ENCODE measurements at regions not wholly inside any gene's neighbourhood (a gene's known extent, or its start where the extent isn't known, plus 50 kb on each side); places are given as distances from the start of the nearest gene placed in this dataset.

- no peaks in the 10 kb centered on the region for H3K27me3 ChIP-seq (ENCODE audit: insufficient read depth, low read length)
- H3K27ac ChIP-seq (ENCODE audit: low read depth, low read length) = no peak overlapping the region
- TF ChIP-seq, protein P1, sequence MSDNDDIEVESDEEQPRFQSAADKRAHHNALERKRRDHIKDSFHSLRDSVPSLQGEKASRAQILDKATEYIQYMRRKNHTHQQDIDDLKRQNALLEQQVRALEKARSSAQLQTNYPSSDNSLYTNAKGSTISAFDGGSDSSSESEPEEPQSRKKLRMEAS (IDR thresholded peaks at IDR 0.05) = no peak
- TF ChIP-seq EZH2phosphoT487 (IDR thresholded peaks at IDR 0.05; ENCODE audit: borderline replicate concordance) (no peak), FOSL1 (IDR thresholded peaks at IDR 0.05; ENCODE audit: low read depth) (no peak), ZFX (IDR thresholded peaks at IDR 0.05) (no peak), EGR1 (IDR thresholded peaks at IDR 0.05; ENCODE audit: low read depth) (no peak), ZBTB33 (IDR thresholded peaks at IDR 0.05; ENCODE audit: extremely low read depth, insufficient replicate concordance, low read length) (no peak), ZNF274 (IDR thresholded peaks at IDR 0.05; ENCODE audit: low read depth, low read length) (no peak), ELF1 (IDR thresholded peaks at IDR 0.05; ENCODE audit: borderline replicate concordance, low read depth) (no peak)
- no TSS peak for BruUV-seq (replicated peaks)
- H3K4me2 ChIP-seq (ENCODE audit: low read length) = no peak overlapping the region
- no peaks in the 10 kb centered on the region for H3K36me3 ChIP-seq (ENCODE audit: control insufficient read depth in 1 of 2, insufficient read depth in 2 of 2, low read length in 2 of 2)
- no peaks in the 10 kb centered on the region for H3K4me1 ChIP-seq (ENCODE audit: control insufficient read depth in 1 of 2, insufficient read depth in 2 of 2, low read length in 2 of 2)
- H3K79me2 ChIP-seq (ENCODE audit: insufficient read depth, low read length) = no peaks in the 10 kb centered on the region
- H3K9me3 ChIP-seq (ENCODE audit: control insufficient read depth in 1 of 2, insufficient read depth in 1 of 2, low read depth in 1 of 2, low read length in 2 of 2) = no peaks in the 10 kb centered on the region
- no peak overlapping the region for H3K4me3 ChIP-seq (replicated peaks in 1 of 2; ENCODE audit: low read depth in 1 of 2, low read length in 2 of 2)
- no peaks in the 10 kb centered on the region for H3K9me2 ChIP-seq (ENCODE audit: insufficient read depth)
- RAD21 ChIA-PET (ENCODE audit: low non-redundant PET in 1 of 2, low total read pairs in 2 of 2, uncharacterized antibody in 2 of 2, unreplicated experiment in 2 of 2) = no interaction called here
- intact Hi-C loops (cut with micrococcal nuclease) = loop anchor here (10.0 kb wide), 1 partner anchor 132 kb away; no protein-coding TSS in a partner anchor
- no peak overlapping the region for H2AFZ ChIP-seq (ENCODE audit: low read depth, low read length, poor library complexity, severe bottlenecking)
- no peak overlapping the region for H3K9ac ChIP-seq (ENCODE audit: low read length)
- no peak for DNase-seq (ENCODE audit: low read depth, low spot score)
- CTCF ChIA-PET = no interaction called here
- POLR2A ChIA-PET = no interaction called here
- no peak for ATAC-seq
- H4K20me1 ChIP-seq (ENCODE audit: insufficient read depth) = no peaks in the 10 kb centered on the region
Measured at GRCh38 chr14:52142504-52142903, 73.6 kb upstream of the NID2 start.

Measured in HCT116 (cell line).